NB4 (cell line): ENCODE measurements at regions not wholly inside any gene's neighbourhood (a gene's known extent, or its start where the extent isn't known, plus 50 kb on each side); places are given as distances from the start of the nearest gene placed in this dataset.

Experiments used
- CTCF ChIP-seq: IDR thresholded peaks from one replicate; pipeline ENCODE4 v1.5.1; 2012; ENCODE audit warnings: low read depth, low read length
- MYC ChIP-seq: IDR thresholded peaks from 2 replicates; pipeline ENCODE4 v1.6.1; 2011; ENCODE audit warnings: low read depth, low read length
- POLR2A ChIP-seq: IDR thresholded peaks from 2 replicates; pipeline ENCODE4 v1.6.1; 2011; ENCODE audit warnings: mild to moderate bottlenecking; ENCODE audit not compliant: insufficient read length; ENCODE audit errors: extremely low read depth

GRCh38 chr5:5078009-5078897 is 61.9 kb upstream of the ADAMTS16 start:
- TF ChIP-seq MYC, result no peak
- TF ChIP-seq CTCF, result peak; percentile 2
- no peak for TF ChIP-seq POLR2A
